SK-N-SH (cell line): ENCODE measurements at regions not wholly inside any gene's neighbourhood (a gene's known extent, or its start where the extent isn't known, plus 50 kb on each side); places are given as distances from the start of the nearest gene placed in this dataset.

Experiments used
- CTCF ChIA-PET: fragments of 300-600, 350-600 bp; formaldehyde crosslinking; extraction: SDS; loops from one replicate; lab custom pipeline; 2021; lab: Yijun Ruan, JAX
- POLR2A ChIA-PET: fragments of 350-600 bp; sonication (Branson Sonifier 250); formaldehyde crosslinking; extraction: SDS; loops from one replicate; lab custom pipeline; 2020; ENCODE audit warnings: antibody characterized with exemption, inconsistent platforms; lab: Yijun Ruan, JAX
- DNase-seq: peaks from one replicate; pipeline ENCODE4 v3.0.0; 2012
- H2AFZ ChIP-seq: fragments of 200-600 bp; sonication (generic); 2 replicates; pipeline ENCODE4 v1.8.1; 2016; ENCODE audit warnings: antibody characterized with exemption, mild to moderate bottlenecking, low read depth
- H3F3A ChIP-seq: fragments of 200-600 bp; sonication (generic); replicated peaks from 2 replicates; pipeline ENCODE3; 2016; ENCODE audit warnings: antibody characterized with exemption, mild to moderate bottlenecking; ENCODE audit not compliant: insufficient read depth
- H3K27ac ChIP-seq, 2 experiments: fragments of 200-500 bp in 1 of 2; fragments of 200-600 bp in 1 of 2; sonication (Bioruptor generic) in 1 of 2; sonication (generic), shearing (Covaris generic) in 1 of 2; 2 replicates each; pipeline versions ENCODE4 v1.5.1 to v1.6.1; 2014 to 2016; ENCODE audit warnings: low read depth in 2 of 2, inconsistent platforms in 1 of 2, low read length in 1 of 2, mild to moderate bottlenecking in 1 of 2, mixed read lengths in 1 of 2
- H3K27me3 ChIP-seq: fragments of 200-600 bp; sonication (generic), shearing (Covaris generic); 2 replicates; pipeline ENCODE4 v1.6.1; 2016; ENCODE audit warnings: mixed run types; ENCODE audit not compliant: insufficient read depth
- H3K36me3 ChIP-seq, 2 experiments: fragments of 200-500 bp in 1 of 2; fragments of 200-600 bp in 1 of 2; sonication (Bioruptor generic) in 1 of 2; sonication (generic) in 1 of 2; replicated peaks in 1 of 2; 2 replicates each; pipeline versions ENCODE3 to v1.5.1; 2014 to 2016; ENCODE audit warnings: low read length in 1 of 2, mild to moderate bottlenecking in 1 of 2; ENCODE audit not compliant: insufficient read depth in 2 of 2, control insufficient read depth in 1 of 2
- H3K4me1 ChIP-seq, 2 experiments: fragments of 200-500 bp in 1 of 2; fragments of 200-600 bp in 1 of 2; sonication (Bioruptor generic) in 1 of 2; sonication (generic), shearing (Covaris generic) in 1 of 2; 2 replicates each; pipeline versions ENCODE4 v1.5.1 to v1.6.1; 2014 to 2016; ENCODE audit warnings: low read depth in 1 of 2, low read length in 1 of 2, mixed run types in 1 of 2; ENCODE audit not compliant: insufficient read depth in 2 of 2, control insufficient read depth in 1 of 2
- H3K4me2 ChIP-seq: fragments of 200-600 bp; sonication (generic), shearing (Covaris generic); 2 replicates; pipeline ENCODE4 v1.6.1; 2017; ENCODE audit warnings: mixed run types
- H3K4me3 ChIP-seq, 2 experiments: fragments of 200-500 bp in 1 of 2; fragments of 200-600 bp in 1 of 2; sonication (Bioruptor generic) in 1 of 2; sonication (generic), shearing (Covaris generic) in 1 of 2; 2 replicates each; pipeline versions ENCODE4 v1.5.1 to v1.8.1; 2014 to 2016; ENCODE audit warnings: low read depth in 2 of 2, inconsistent platforms in 1 of 2, low read length in 1 of 2, mild to moderate bottlenecking in 1 of 2, mixed read lengths in 1 of 2, moderate library complexity in 1 of 2
- H3K79me2 ChIP-seq: fragments of 200-600 bp; sonication (generic); 2 replicates; pipeline ENCODE4 v1.8.1; 2017; ENCODE audit warnings: mild to moderate bottlenecking; ENCODE audit not compliant: insufficient read depth
- H3K9ac ChIP-seq: fragments of 200-600 bp; sonication (generic); 2 replicates; pipeline ENCODE4 v1.6.1; 2017; ENCODE audit warnings: mixed run types
- H3K9me2 ChIP-seq: fragments of 200-600 bp; sonication (generic); 2 replicates; pipeline ENCODE4 v1.6.1; 2017; ENCODE audit warnings: mixed run types
- H3K9me3 ChIP-seq: fragments of 200-600 bp; sonication (generic); 2 replicates; pipeline ENCODE4 v1.6.1; 2017; ENCODE audit warnings: mixed run types, mild to moderate bottlenecking, moderate library complexity
- H4K20me1 ChIP-seq: fragments of 200-600 bp; sonication (generic); 2 replicates; pipeline ENCODE4 v1.6.1; 2017; ENCODE audit warnings: mild to moderate bottlenecking, mixed run types; ENCODE audit not compliant: insufficient read depth
- FOXJ3 ChIP-seq: sonication (generic); formaldehyde crosslinking; IDR thresholded peaks from 2 replicates; pipeline ENCODE4 v1.5.1; 2020; ENCODE audit warnings: mild to moderate bottlenecking, missing genetic modification reagents
- GABPA ChIP-seq: IDR thresholded peaks from 2 replicates; pipeline ENCODE4 v1.4.0; 2012; ENCODE audit warnings: low read depth, mild to moderate bottlenecking
- JUND ChIP-seq: IDR thresholded peaks from 2 replicates; pipeline ENCODE4 v1.4.0; 2012
- NRF1 ChIP-seq: IDR thresholded peaks from 2 replicates; pipeline ENCODE4 v1.6.1; 2012; ENCODE audit warnings: low read depth, mild to moderate bottlenecking, low read length
- PBX3 ChIP-seq: IDR thresholded peaks from 2 replicates; pipeline ENCODE4; 2012
- REST ChIP-seq: IDR thresholded peaks from 2 replicates; pipeline ENCODE4 v1.6.1; 2012; ENCODE audit warnings: mild to moderate bottlenecking, low read depth, low read length, moderate library complexity
- RFX5 ChIP-seq: IDR thresholded peaks from 2 replicates; pipeline ENCODE4 v1.6.1; 2012; ENCODE audit warnings: mild to moderate bottlenecking, improper control_type of control experiment, low read length
- RXRA ChIP-seq: IDR thresholded peaks from 2 replicates; pipeline ENCODE4 v1.4.0; 2012; ENCODE audit warnings: low read depth, mild to moderate bottlenecking, borderline replicate concordance
- SIN3A ChIP-seq: IDR thresholded peaks from 2 replicates; pipeline ENCODE4 v1.6.1; 2012; ENCODE audit warnings: low read depth, mild to moderate bottlenecking, low read length, moderate library complexity, borderline replicate concordance
- TAF1 ChIP-seq: IDR thresholded peaks from 2 replicates; pipeline ENCODE4 v1.6.1; 2012; ENCODE audit warnings: low read depth, mild to moderate bottlenecking, low read length, moderate library complexity, borderline replicate concordance
- TEAD4 ChIP-seq: IDR thresholded peaks from 2 replicates; pipeline ENCODE4 v1.4.0; 2012; ENCODE audit warnings: mild to moderate bottlenecking, borderline replicate concordance; ENCODE audit not compliant: insufficient read depth
- USF1 ChIP-seq: IDR thresholded peaks from 2 replicates; pipeline ENCODE4 v1.4.0; 2012; ENCODE audit warnings: low read depth, borderline replicate concordance
- YY1 ChIP-seq: IDR thresholded peaks from 2 replicates; pipeline ENCODE4 v1.4.0; 2012; ENCODE audit warnings: low read depth, mild to moderate bottlenecking
- WGBS: methylation state at CpG from one replicate; pipeline ENCODE4 v1.1.6; 2017; ENCODE audit warnings: low lambda C conversion rate; 5-methylcytosine and 5-hydroxymethylcytosine counted together
- TF ChIP-seq, protein P1 (sequence below): fragments of 200-600 bp; sonication (generic); IDR thresholded peaks from 2 replicates; pipeline ENCODE4 v1.6.1; 2017; ENCODE audit warnings: antibody characterized with exemption, mild to moderate bottlenecking, moderate library complexity

GRCh38 chr2:4499316-4500030 lies 796.1 kb downstream of the DCDC2C start:
- Histone ChIP-seq H3K27ac (no peak overlapping the region), H3K4me2 (no peak overlapping the region)
- CTCF ChIA-PET, result no interaction called here

DNA sequence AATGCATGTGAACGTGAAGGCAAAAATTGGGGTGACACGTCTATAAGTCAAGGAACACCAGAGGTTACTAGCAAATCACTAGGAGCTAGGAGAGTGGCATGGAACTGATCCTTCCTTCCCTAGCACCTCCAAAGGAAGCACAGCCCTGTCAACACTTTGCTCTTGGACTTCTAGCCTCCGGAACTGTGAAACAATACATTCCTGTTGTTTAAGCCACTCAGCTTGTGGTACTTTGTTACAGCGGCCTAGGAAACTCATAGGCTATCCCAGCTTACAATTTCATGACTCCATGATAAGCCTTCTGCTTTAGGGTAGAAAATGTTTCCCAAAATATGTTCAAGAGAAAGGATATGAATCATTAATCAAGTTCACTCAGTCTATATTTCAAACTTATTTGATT lies 798.1 kb downstream of the DCDC2C start:
- no peaks in the 10 kb centered on the region for H3K9me3 ChIP-seq
- H3K9ac ChIP-seq, result no peak overlapping the region
- no peaks in the 10 kb centered on the region for H3K4me1 ChIP-seq
- WGBS, result 33% methylated on average over 4 of the region's 4 CpGs
- no peaks in the 10 kb centered on the region for H3K79me2 ChIP-seq
- H3K27ac ChIP-seq, result no peak overlapping the region
- no peaks in the 10 kb centered on the region for H3K9me2 ChIP-seq
- H3K4me2 ChIP-seq, result no peak overlapping the region
- CTCF ChIA-PET, result interaction anchor here (1.1 kb wide), 1 partner anchor 28 kb away, joined by 3 read pairs; no protein-coding TSS in a partner anchor
- no peak overlapping the region for H2AFZ ChIP-seq
- no peaks in the 10 kb centered on the region for H3K27me3 ChIP-seq
- no peak overlapping the region for H3K4me3 ChIP-seq
- H3K36me3 ChIP-seq, result no peaks in the 10 kb centered on the region
- DNase-seq, result no peak
- POLR2A ChIA-PET, result no interaction called here
- no peaks in the 10 kb centered on the region for H4K20me1 ChIP-seq
- H3F3A ChIP-seq, result no peaks in the 10 kb centered on the region
- no peak for TF ChIP-seq USF1
- TF ChIP-seq RXRA, result no peak
- TF ChIP-seq YY1, result no peak
- no peak for TF ChIP-seq SIN3A
- TF ChIP-seq, protein P1, sequence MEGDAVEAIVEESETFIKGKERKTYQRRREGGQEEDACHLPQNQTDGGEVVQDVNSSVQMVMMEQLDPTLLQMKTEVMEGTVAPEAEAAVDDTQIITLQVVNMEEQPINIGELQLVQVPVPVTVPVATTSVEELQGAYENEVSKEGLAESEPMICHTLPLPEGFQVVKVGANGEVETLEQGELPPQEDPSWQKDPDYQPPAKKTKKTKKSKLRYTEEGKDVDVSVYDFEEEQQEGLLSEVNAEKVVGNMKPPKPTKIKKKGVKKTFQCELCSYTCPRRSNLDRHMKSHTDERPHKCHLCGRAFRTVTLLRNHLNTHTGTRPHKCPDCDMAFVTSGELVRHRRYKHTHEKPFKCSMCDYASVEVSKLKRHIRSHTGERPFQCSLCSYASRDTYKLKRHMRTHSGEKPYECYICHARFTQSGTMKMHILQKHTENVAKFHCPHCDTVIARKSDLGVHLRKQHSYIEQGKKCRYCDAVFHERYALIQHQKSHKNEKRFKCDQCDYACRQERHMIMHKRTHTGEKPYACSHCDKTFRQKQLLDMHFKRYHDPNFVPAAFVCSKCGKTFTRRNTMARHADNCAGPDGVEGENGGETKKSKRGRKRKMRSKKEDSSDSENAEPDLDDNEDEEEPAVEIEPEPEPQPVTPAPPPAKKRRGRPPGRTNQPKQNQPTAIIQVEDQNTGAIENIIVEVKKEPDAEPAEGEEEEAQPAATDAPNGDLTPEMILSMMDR, result no peak
- no peak for TF ChIP-seq TEAD4
- TF ChIP-seq RFX5, result no peak
- TF ChIP-seq JUND, result no peak

More at GRCh38 chr2:4499316-4500030, 796.1 kb downstream of the DCDC2C start:
- TF ChIP-seq FOXJ3 (no peak), NRF1 (no peak), TAF1 (no peak), REST (no peak), PBX3 (no peak), GABPA (no peak)
- H3K9me3 ChIP-seq, result no peaks in the 10 kb centered on the region
- WGBS, result 13% methylated on average over 5 of the region's 5 CpGs
- no peak overlapping the region for H3K4me3 ChIP-seq
- no peaks in the 10 kb centered on the region for H3K36me3 ChIP-seq
- no peaks in the 10 kb centered on the region for H3K27me3 ChIP-seq
- H2AFZ ChIP-seq, result no peak overlapping the region
- no peaks in the 10 kb centered on the region for H4K20me1 ChIP-seq
- H3F3A ChIP-seq, result no peaks in the 10 kb centered on the region
- H3K9ac ChIP-seq, result no peak overlapping the region
- H3K9me2 ChIP-seq, result no peaks in the 10 kb centered on the region
- DNase-seq, result no peak
- H3K4me1 ChIP-seq, result no peaks in the 10 kb centered on the region
- POLR2A ChIA-PET, result no interaction called here
- H3K79me2 ChIP-seq, result no peaks in the 10 kb centered on the region
